K562 (cell line): ENCODE measurements at regions not wholly inside any gene's neighbourhood (a gene's known extent, or its start where the extent isn't known, plus 50 kb on each side); places are given as distances from the start of the nearest gene placed in this dataset.

Experiments used
- ATAC-seq: fragments of 200-7000 bp; cut with Tn5 transposase; 3 replicates; pipeline ENCODE4 v1.9.1; 2020; ENCODE audit warnings: moderate library complexity
- BruUV-seq: library from RNA; stranded (reverse); fragments of 400-500 nt; replicated peaks from 2 replicates; lab custom pipeline; 2021; lab: Mats Ljungman, UMichigan
- CTCF ChIA-PET: fragments of 300-600 bp; formaldehyde crosslinking; extraction: SDS; loops from one replicate; lab custom pipeline; 2021; ENCODE audit warnings: low intra/inter-chr PET ratio; lab: Yijun Ruan, JAX
- POLR2A ChIA-PET: fragments of 300-600, 350-650 bp; sonication (Branson Sonifier 250); formaldehyde crosslinking; extraction: SDS; loops from one replicate; lab custom pipeline; 2021; ENCODE audit warnings: antibody characterized with exemption, inconsistent platforms; lab: Yijun Ruan, JAX
- DNase-seq, 4 experiments: peaks; one replicate each; pipeline versions ENCODE4 v3.0.0 to v3.0.0-alpha.2; 2011 to 2018; ENCODE audit warnings: low spot score in 3 of 4, mixed read lengths in 3 of 4; ENCODE audit errors: extremely low read depth in 1 of 4
- FAIRE-seq: peaks from 2 replicates; lab custom pipeline; 2011; peaks lifted over from hg19 to GRCh38; lab: Jason Lieb, UNC
- H2AFZ ChIP-seq: 2 replicates; pipeline ENCODE4 v1.6.0; 2011; ENCODE audit warnings: low read depth, low read length, control low read depth, inconsistent platforms
- H3K27ac ChIP-seq: fragments of 200-600 bp; 3 replicates; pipeline ENCODE4 v1.8.0; 2011; ENCODE audit warnings: low read depth, mild to moderate bottlenecking, control low read depth, inconsistent platforms, low read length, moderate library complexity, mixed read lengths; ENCODE audit errors: extremely low read depth
- H3K27me3 ChIP-seq, 2 experiments: fragments of 300-600 bp in 1 of 2; 2 replicates in 1 of 2; 3 replicates in 1 of 2; pipeline versions ENCODE4 v1.6.0 to v1.8.0; 2011; ENCODE audit warnings: inconsistent platforms in 2 of 2, low read length in 2 of 2, mild to moderate bottlenecking in 1 of 2, mixed read lengths in 1 of 2, moderate library complexity in 1 of 2; ENCODE audit not compliant: control insufficient read depth in 2 of 2, insufficient read depth in 2 of 2
- H3K36me3 ChIP-seq: fragments of 300-600 bp; 3 replicates; pipeline ENCODE4 v1.8.0; 2011; ENCODE audit warnings: mild to moderate bottlenecking, low read length, inconsistent platforms; ENCODE audit not compliant: control insufficient read depth, insufficient read depth
- H3K4me1 ChIP-seq, 2 experiments: fragments of 200-600 bp in 1 of 2; replicated peaks in 1 of 2; 2 replicates in 1 of 2; 3 replicates in 1 of 2; pipeline versions ENCODE4 v1.5.1 to v1.8.0; 2011; ENCODE audit warnings: inconsistent platforms in 2 of 2, low read length in 2 of 2, mild to moderate bottlenecking in 1 of 2, mixed read lengths in 1 of 2, moderate library complexity in 1 of 2; ENCODE audit not compliant: control insufficient read depth in 2 of 2, insufficient read depth in 2 of 2
- H3K4me2 ChIP-seq: 2 replicates; pipeline ENCODE4 v1.6.1; 2011; ENCODE audit warnings: low read length, control low read depth, inconsistent platforms, mixed read lengths; ENCODE audit not compliant: insufficient read depth
- H3K4me3 ChIP-seq: fragments of 200-600 bp; sonication (generic), shearing (Covaris generic); 2 replicates; pipeline ENCODE4 v1.5.1; 2016; ENCODE audit warnings: control low read depth, inconsistent platforms
- H3K79me2 ChIP-seq: fragments of 200-600 bp; 3 replicates; pipeline ENCODE4 v1.8.0; 2011; ENCODE audit warnings: low read length, inconsistent platforms; ENCODE audit not compliant: control insufficient read depth, insufficient read depth
- H3K9ac ChIP-seq, 2 experiments: 2 replicates each; pipeline versions ENCODE4 v1.6.0 to v1.6.1; 2011; ENCODE audit warnings: low read depth in 2 of 2, low read length in 2 of 2, control low read depth in 1 of 2, inconsistent platforms in 1 of 2, mild to moderate bottlenecking in 1 of 2, mixed read lengths in 1 of 2; ENCODE audit not compliant: insufficient read depth in 1 of 2
- H3K9me1 ChIP-seq: one replicate; pipeline ENCODE4 v1.6.0; 2011; ENCODE audit warnings: inconsistent platforms, mild to moderate bottlenecking, low read length, moderate library complexity; ENCODE audit not compliant: control insufficient read depth, insufficient read depth
- H3K9me3 ChIP-seq: replicated peaks from 2 replicates; pipeline ENCODE4 v1.5.1; 2011; ENCODE audit warnings: low read depth, low read length, inconsistent platforms; ENCODE audit not compliant: control insufficient read depth, insufficient read depth
- H4K20me1 ChIP-seq: replicated peaks from 2 replicates; pipeline ENCODE4 v1.6.1; 2011; ENCODE audit warnings: low read length, inconsistent platforms, mixed read lengths; ENCODE audit not compliant: control insufficient read depth, insufficient read depth
- ILK ChIP-seq: fragments of 450-650 bp; IDR thresholded peaks from 2 replicates; pipeline ENCODE4 v1.6.1; 2016; ENCODE audit warnings: missing genetic modification characterization, low read depth, mild to moderate bottlenecking, missing compliant biosample characterization, moderate library complexity, borderline replicate concordance
- MXI1 ChIP-seq: IDR thresholded peaks from 2 replicates; pipeline ENCODE4 v1.6.1; 2011; ENCODE audit warnings: low read depth, mild to moderate bottlenecking, improper control_type of control experiment, low read length
- MYBL2 ChIP-seq, 2 experiments: fragments of 450-650 bp in 1 of 2; sonication (generic) in 1 of 2; formaldehyde crosslinking in 1 of 2; IDR thresholded peaks; 2 replicates each; pipeline versions ENCODE4 v1.6.1 to v1.8.1; 2017 to 2022; ENCODE audit warnings: borderline replicate concordance in 1 of 2, inconsistent platforms in 1 of 2, low read depth in 1 of 2, mild to moderate bottlenecking in 1 of 2, missing genetic modification reagents in 1 of 2, moderate library complexity in 1 of 2
- NELFE ChIP-seq: IDR thresholded peaks from 2 replicates; pipeline ENCODE4 v1.6.1; 2011; ENCODE audit warnings: mild to moderate bottlenecking; ENCODE audit not compliant: insufficient read depth, insufficient read length
- POLR2AphosphoS5 ChIP-seq: IDR thresholded peaks from 2 replicates; pipeline ENCODE4 v1.6.1; 2011; ENCODE audit warnings: mild to moderate bottlenecking, low read depth, low read length, moderate library complexity; ENCODE audit not compliant: control insufficient read depth, insufficient read depth
- TCF7L2 ChIP-seq: fragments of 150-350 bp; IDR thresholded peaks from 2 replicates; pipeline ENCODE4 v1.6.1; 2016; ENCODE audit warnings: low read depth, mild to moderate bottlenecking, low read length, moderate library complexity
- TGIF2 ChIP-seq: sonication (generic); formaldehyde crosslinking; IDR thresholded peaks from 2 replicates; pipeline ENCODE4 v1.8.1; 2022; ENCODE audit warnings: mild to moderate bottlenecking, missing genetic modification reagents, moderate library complexity
- ZNF57 ChIP-seq: fragments of 450-650 bp; formaldehyde crosslinking; IDR thresholded peaks from 2 replicates; pipeline ENCODE4 v1.4.0; 2020; ENCODE audit warnings: mild to moderate bottlenecking, moderate library complexity
- ZNF830 ChIP-seq: fragments of 250-450 bp; sonication (Bioruptor Pico); IDR thresholded peaks from 2 replicates; pipeline ENCODE4 v1.5.0; 2021; ENCODE audit warnings: mild to moderate bottlenecking
- ZSCAN32 ChIP-seq: fragments of 450-650 bp; formaldehyde crosslinking; IDR thresholded peaks from 2 replicates; pipeline ENCODE4 v1.4.0; 2020; ENCODE audit warnings: mild to moderate bottlenecking, moderate library complexity
- WGBS: fragments of 100-300 bp; shearing (Covaris generic); methylation state at CpG from one replicate; pipeline ENCODE4 v1.1.6; 2016; ENCODE audit warnings: low coverage, mixed read lengths; ENCODE audit not compliant: insufficient coverage; ENCODE audit errors: missing lambda C conversion rate; 5-methylcytosine and 5-hydroxymethylcytosine counted together
- in situ Hi-C: fragments of 300-500 bp; cut with MboI; formaldehyde crosslinking; loops from 4 replicates; pipeline ENCODE4 v1.15.0; 2018; ENCODE audit warnings: inconsistent platforms, mixed read lengths
- intact Hi-C: fragments of 100-400 bp; cut with micrococcal nuclease; formaldehyde crosslinking; loops from 2 replicates; pipeline ENCODE4 v1.14.2; 2022

DNA sequence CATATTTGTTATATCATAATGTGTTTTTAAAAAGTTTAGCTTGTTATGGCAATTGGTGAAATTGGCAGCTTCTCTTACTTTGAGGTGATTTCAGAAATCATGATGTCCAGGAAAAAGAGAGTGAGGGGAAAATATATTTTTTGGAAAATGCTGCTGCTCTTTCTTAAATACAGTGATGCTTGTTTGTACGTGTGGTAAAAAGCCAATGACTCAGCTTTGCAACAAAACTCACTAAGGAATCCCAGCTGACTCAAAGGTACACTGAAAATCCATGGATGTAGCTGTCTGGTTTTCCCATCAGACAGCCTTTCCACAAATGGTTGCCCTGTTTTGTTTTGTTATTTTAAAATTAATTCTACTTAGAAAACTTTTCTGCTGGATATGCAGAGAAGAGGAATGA lies 306.4 kb upstream of the PAPPA start (continued):
- no peak for TF ChIP-seq ZSCAN32 (CRISPR knock-in tag)
- no peak for TF ChIP-seq ZNF830 (CRISPR knock-in tag)
- TF ChIP-seq TCF7L2: no peak
- TF ChIP-seq, all 486 proteins: peak for 0

DNA sequence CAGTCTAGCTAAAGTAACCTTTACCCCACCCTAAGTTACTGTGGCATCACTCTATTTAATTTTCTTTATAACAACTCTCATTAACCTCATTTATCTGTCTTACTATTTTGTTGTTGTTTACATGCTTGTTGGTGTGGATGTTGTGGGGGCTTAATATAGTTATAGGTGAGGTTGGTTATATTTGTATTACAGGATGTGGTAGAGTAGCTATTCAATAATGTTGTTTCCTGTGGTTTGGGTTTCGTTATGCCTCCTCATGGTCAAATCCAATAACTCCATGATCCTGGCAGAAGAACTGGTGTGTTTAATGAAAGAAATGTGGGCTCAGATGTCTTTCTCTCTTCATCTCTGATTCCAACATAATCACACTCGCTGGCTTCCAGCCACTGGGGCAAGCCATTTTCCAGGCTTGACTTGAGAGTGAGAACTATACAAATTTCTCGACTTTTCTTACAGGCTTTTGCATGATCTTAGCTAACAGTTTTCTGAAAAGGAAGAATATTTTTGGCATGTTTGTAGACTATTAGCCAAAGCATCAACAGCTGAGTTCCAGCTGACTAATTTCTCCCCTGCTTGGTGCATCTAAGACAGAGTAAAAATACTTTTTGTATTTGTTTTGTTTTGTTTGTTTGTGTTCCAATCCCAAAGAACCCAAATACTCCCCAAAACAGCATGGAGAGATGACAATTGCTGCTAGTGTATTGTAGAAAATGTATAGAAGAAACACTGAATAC lies 303.7 kb upstream of the PAPPA start:
- no peak for DNase-seq
- H3K4me3 ChIP-seq: no peak overlapping the region
- H3K79me2 ChIP-seq: no peaks in the 10 kb centered on the region
- ATAC-seq: no peak
- in situ Hi-C loops (no loop called here), intact Hi-C loops (no loop called here)
- no peaks in the 10 kb centered on the region for H4K20me1 ChIP-seq
- no peak overlapping the region for H3K27ac ChIP-seq
- ChIA-PET CTCF (no interaction called here), POLR2A (no interaction called here)
- H3K36me3 ChIP-seq: no peaks in the 10 kb centered on the region
- no peak overlapping the region for H3K4me2 ChIP-seq
- no peaks in the 10 kb centered on the region for H3K9me3 ChIP-seq
- no peaks in the 10 kb centered on the region for H3K9me1 ChIP-seq
- no peaks in the 10 kb centered on the region for H3K27me3 ChIP-seq
- FAIRE-seq: no peak
- 3% methylated on average over 3 of the region's 3 CpGs for WGBS
- no peak overlapping the region for H3K9ac ChIP-seq
- no peak overlapping the region for H2AFZ ChIP-seq
- BruUV-seq: no TSS peak
- H3K4me1 ChIP-seq: no peaks in the 10 kb centered on the region
- no peak for TF ChIP-seq ILK
- no peak for TF ChIP-seq POLR2AphosphoS5
- TF ChIP-seq MXI1: no peak
- TF ChIP-seq NELFE: no peak
- no peak for TF ChIP-seq TGIF2 (CRISPR knock-in tag)
- no peak for TF ChIP-seq ZNF57 (CRISPR knock-in tag)
- TF ChIP-seq MYBL2 (IDR thresholded peaks at IDR 0.05; ENCODE audit: low read depth): no peak
- no peak for TF ChIP-seq MYBL2 (CRISPR knock-in tag; IDR thresholded peaks at IDR 0.05; ENCODE audit: borderline replicate concordance)
